OCI-LY3 (cell line): ENCODE measurements at regions not wholly inside any gene's neighbourhood (a gene's known extent, or its start where the extent isn't known, plus 50 kb on each side); places are given as distances from the start of the nearest gene placed in this dataset.

Experiments
- H2AFZ ChIP-seq: fragments of 200-600, 300-600 bp; shearing (Covaris generic); 2 replicates; pipeline ENCODE4 v1.6.0; 2014; ENCODE audit warnings: antibody characterized with exemption, low read depth, low read length
- H3K27ac ChIP-seq: fragments of 200-600, 300-600 bp; sonication (generic); 2 replicates; pipeline ENCODE4 v1.5.1; 2014; ENCODE audit warnings: mild to moderate bottlenecking, low read length, moderate library complexity, mixed read lengths
- H3K27me3 ChIP-seq: fragments of 200-600, 300-600 bp; sonication (generic); 2 replicates; pipeline ENCODE4 v1.6.1; 2014; ENCODE audit warnings: low read depth, low read length, mixed read lengths
- H3K36me3 ChIP-seq: fragments of 200-600, 300-600 bp; sonication (generic); replicated peaks from 2 replicates; pipeline ENCODE3; 2014; ENCODE audit warnings: low read depth, low read length, mixed read lengths
- H3K4me1 ChIP-seq: fragments of 300-600, 200-600 bp; sonication (generic); 2 replicates; pipeline ENCODE4 v1.6.1; 2014; ENCODE audit warnings: low read length, mixed read lengths
- H3K4me2 ChIP-seq: fragments of 200-600, 300-600 bp; sonication (generic); 2 replicates; pipeline ENCODE4 v1.6.1; 2014; ENCODE audit warnings: low read length, mixed read lengths
- H3K4me3 ChIP-seq: fragments of 300-600, 200-600 bp; sonication (generic); 2 replicates; pipeline ENCODE4 v1.5.1; 2014; ENCODE audit warnings: antibody characterized with exemption, mild to moderate bottlenecking, low read length, moderate library complexity
- H3K79me2 ChIP-seq: fragments of 300-600, 200-600 bp; shearing (Covaris generic); 2 replicates; pipeline ENCODE4 v1.6.1; 2014; ENCODE audit warnings: mild to moderate bottlenecking, low read length, mixed read lengths
- H3K9ac ChIP-seq: fragments of 300-600, 200-600 bp; shearing (Covaris generic); 2 replicates; pipeline ENCODE4 v1.6.0; 2014; ENCODE audit warnings: mild to moderate bottlenecking, low read length, moderate library complexity
- H3K9me3 ChIP-seq: fragments of 200-600, 300-600 bp; shearing (Covaris generic); 2 replicates; pipeline ENCODE4 v1.6.1; 2014; ENCODE audit warnings: low read length, mixed read lengths; ENCODE audit not compliant: insufficient read depth
- H4K20me1 ChIP-seq: fragments of 200-600, 300-600 bp; sonication (generic); 2 replicates; pipeline ENCODE4 v1.6.1; 2016; ENCODE audit warnings: low read length, mixed read lengths; ENCODE audit not compliant: insufficient read depth
- CTCF ChIP-seq: fragments of 200-600, 300-600 bp; sonication (generic); IDR thresholded peaks from 2 replicates; pipeline ENCODE4 v1.5.1; 2014; ENCODE audit warnings: antibody characterized with exemption, low read length, low read depth
- EZH2phosphoT487 ChIP-seq: fragments of 200-600 bp; shearing (Covaris generic); IDR thresholded peaks from 2 replicates; pipeline ENCODE4 v1.6.1; 2018; ENCODE audit warnings: antibody characterized with exemption, mixed run types, low read depth

GRCh38 chr10:92761571-92761970, 71.8 kb downstream of the HHEX start:
- H4K20me1 ChIP-seq: no peaks in the 10 kb centered on the region
- H3K4me1 ChIP-seq: peaks cover 36% of the 10 kb centered on the region
- no peak overlapping the region for H3K27ac ChIP-seq
- H3K27me3 ChIP-seq: no peaks in the 10 kb centered on the region
- H3K4me2 ChIP-seq: no peak overlapping the region
- no peaks in the 10 kb centered on the region for H3K36me3 ChIP-seq
- H3K4me3 ChIP-seq: no peak overlapping the region
- no peak overlapping the region for H2AFZ ChIP-seq
- H3K9ac ChIP-seq: no peak overlapping the region
- no peaks in the 10 kb centered on the region for H3K79me2 ChIP-seq
- no peaks in the 10 kb centered on the region for H3K9me3 ChIP-seq
- TF ChIP-seq CTCF: no peak
- TF ChIP-seq EZH2phosphoT487: no peak

- peaks cover 16% of the 10 kb centered on the region for H3K4me1 ChIP-seq
- H3K4me3 ChIP-seq: no peak overlapping the region
- no peaks in the 10 kb centered on the region for H3K36me3 ChIP-seq
- no peaks in the 10 kb centered on the region for H4K20me1 ChIP-seq
- no peak overlapping the region for H2AFZ ChIP-seq
- 0 out of 2 replicates have a peak, but pooled peaks cover 3% of the 10 kb centered on the region for H3K9me3 ChIP-seq
- TF ChIP-seq EZH2phosphoT487: no peak
- no peak for TF ChIP-seq CTCF
- no peaks in the 10 kb centered on the region for H3K79me2 ChIP-seq
- no peak overlapping the region for H3K9ac ChIP-seq
- no peak overlapping the region for H3K27ac ChIP-seq
- H3K4me2 ChIP-seq: no peak overlapping the region
- H3K27me3 ChIP-seq: no peaks in the 10 kb centered on the region
These were observed 73.9 kb downstream of the HHEX start for GRCh38 chr10:92763634-92764155.

GRCh38 chr10:92766451-92766850, 76.7 kb downstream of the HHEX start:
- no peak overlapping the region for H3K4me2 ChIP-seq
- no peak overlapping the region for H3K9ac ChIP-seq
- no peaks in the 10 kb centered on the region for H3K27me3 ChIP-seq
- 0 out of 2 replicates have a peak, but pooled peaks cover 3% of the 10 kb centered on the region for H3K9me3 ChIP-seq
- H3K4me1 ChIP-seq: 0 out of 2 replicates have a peak, but pooled peaks cover 4% of the 10 kb centered on the region
- no peak for TF ChIP-seq CTCF
- no peak for TF ChIP-seq EZH2phosphoT487
- no peak overlapping the region for H3K4me3 ChIP-seq
- no peaks in the 10 kb centered on the region for H3K79me2 ChIP-seq
- H4K20me1 ChIP-seq: no peaks in the 10 kb centered on the region
- H3K27ac ChIP-seq: no peak overlapping the region
- H2AFZ ChIP-seq: no peak overlapping the region
- no peaks in the 10 kb centered on the region for H3K36me3 ChIP-seq

GRCh38 chr10:92768104-92768503, 78.3 kb downstream of the HHEX start:
- Histone ChIP-seq H3K4me3 (no peak overlapping the region), H3K27me3 (no peaks in the 10 kb centered on the region), H3K4me2 (no peak overlapping the region), H4K20me1 (no peaks in the 10 kb centered on the region), H3K9ac (no peak overlapping the region), H3K4me1 (0 out of 2 replicates have a peak, but pooled peaks cover 4% of the 10 kb centered on the region), H3K79me2 (no peaks in the 10 kb centered on the region), H3K36me3 (no peaks in the 10 kb centered on the region), H3K27ac (no peak overlapping the region), H2AFZ (no peak overlapping the region), H3K9me3 (0 out of 2 replicates have a peak, but pooled peaks cover 3% of the 10 kb centered on the region)
- TF ChIP-seq EZH2phosphoT487: no peak
